ENCODE measurements at regions not wholly inside any gene's neighbourhood (a gene's known extent, or its start where the extent isn't known, plus 50 kb on each side); places are given as distances from the start of the nearest gene placed in this dataset.

GRCh38 chr6:132202574-132202973, 198.7 kb downstream of the MOXD1 start:
- Histone ChIP-seq H3K9me3 (no peaks in the 10 kb centered on the region), H3K4me3 (no peak overlapping the region), H3K27ac (peak overlapping the region; percentile 40 to 67), H3K4me1 (peaks cover 0 to 8% of the 10 kb centered on the region in 2 donors), H3K36me3 (no peaks in the 10 kb centered on the region), H3K27me3 (no peaks in the 10 kb centered on the region)
- no peak for DNase-seq (ENCODE audit: low spot score in 2 of 2)
- intact Hi-C loops (cut with DNase I), result no loop called here
- TF ChIP-seq CTCF (IDR thresholded peaks at IDR 0.05), result no peak

- intact Hi-C loops (cut with DNase I), result loop anchor here (10.0 kb wide), 2 partner anchors 245 to 425 kb away; partner anchors contain the start of gene CCN2
- Histone ChIP-seq H3K27ac (peak overlapping the region in 1 of 2 donors; percentile 26), H3K4me3 (no peak overlapping the region)
Observed at GRCh38 chr6:132199343-132199742, 201.9 kb downstream of the MOXD1 start.

GRCh38 chr6:132198896-132199295, 202.4 kb downstream of the MOXD1 start:
- H3K9me3 ChIP-seq, result no peaks in the 10 kb centered on the region
- no peak for DNase-seq (ENCODE audit: low spot score in 2 of 2)
- no peaks in the 10 kb centered on the region for H3K27me3 ChIP-seq
- no peak overlapping the region for H3K4me3 ChIP-seq
- no peak for TF ChIP-seq CTCF (IDR thresholded peaks at IDR 0.05)
- intact Hi-C loops (cut with DNase I), result loop anchor here (10.0 kb wide), 2 partner anchors 244 to 424 kb away; partner anchors contain the start of gene CCN2
- no peaks in the 10 kb centered on the region for H3K36me3 ChIP-seq
- H3K27ac ChIP-seq, result no peak overlapping the region
- peaks cover 0 to 8% of the 10 kb centered on the region in 2 donors for H3K4me1 ChIP-seq

More at GRCh38 chr6:132199343-132199742, 201.9 kb downstream of the MOXD1 start:
- Histone ChIP-seq H3K36me3 (no peaks in the 10 kb centered on the region), H3K27me3 (no peaks in the 10 kb centered on the region), H3K4me1 (peaks cover 0 to 8% of the 10 kb centered on the region in 2 donors), H3K9me3 (no peaks in the 10 kb centered on the region)
- no peak for TF ChIP-seq CTCF (IDR thresholded peaks at IDR 0.05)
- DNase-seq (ENCODE audit: low spot score in 2 of 2), result no peak

- Histone ChIP-seq H3K9me3 (no peaks in the 10 kb centered on the region), H3K36me3 (no peaks in the 10 kb centered on the region), H3K4me1 (peaks cover 0 to 8% of the 10 kb centered on the region in 2 donors), H3K4me3 (no peak overlapping the region), H3K27ac (no peak overlapping the region), H3K27me3 (no peaks in the 10 kb centered on the region)
- DNase-seq (ENCODE audit: low spot score in 2 of 2), result no peak
- intact Hi-C loops (cut with DNase I), result loop anchor here (10.0 kb wide), 2 partner anchors 243 to 423 kb away; partner anchors contain the start of gene CCN2
- no peak for TF ChIP-seq CTCF (IDR thresholded peaks at IDR 0.05)
Observed at GRCh38 chr6:132198040-132198439, 203.2 kb downstream of the MOXD1 start.

GRCh38 chr6:132194529-132194928, 206.7 kb downstream of the MOXD1 start:
- TF ChIP-seq CTCF (IDR thresholded peaks at IDR 0.05), result no peak
- no peaks in the 10 kb centered on the region for H3K36me3 ChIP-seq
- no peaks in the 10 kb centered on the region for H3K27me3 ChIP-seq
- no peak overlapping the region for H3K27ac ChIP-seq
- intact Hi-C loops (cut with DNase I), result loop anchor here (5.0 to 10.0 kb wide), 3 partner anchors 112 to 420 kb away; partner anchors contain the start of gene CCN2
- no peak overlapping the region for H3K4me3 ChIP-seq
- H3K9me3 ChIP-seq, result no peaks in the 10 kb centered on the region
- H3K4me1 ChIP-seq, result peaks cover 0 to 24% of the 10 kb centered on the region in 2 donors
- no peak for DNase-seq (ENCODE audit: low spot score in 2 of 2)

Measured in ascending aorta (tissue), 2 donors.